Left lung (tissue), 4 donors: ENCODE measurements at regions not wholly inside any gene's neighbourhood (a gene's known extent, or its start where the extent isn't known, plus 50 kb on each side); places are given as distances from the start of the nearest gene placed in this dataset.

Source experiments
- ATAC-seq: fragments of 200-7000 bp; cut with Tn5 transposase; one replicate; pipeline ENCODE4 v1.9.1; 2020; ENCODE audit warnings: moderate library complexity
- DNase-seq, 4 donors: peaks; one replicate each; pipeline ENCODE4 v3.0.0-alpha.2; 2013 to 2020
- H3K27ac ChIP-seq, 2 donors: fragments of 200-600 bp; sonication (generic) in 1 of 2; one replicate each; pipeline versions ENCODE4 v1.5.0 to v1.8.0; 2020 to 2021
- H3K27me3 ChIP-seq, 2 donors: fragments of 200-600 bp; sonication (generic) in 1 of 2; one replicate each; pipeline versions ENCODE4 v1.5.0 to v1.8.0; 2020 to 2021
- H3K36me3 ChIP-seq, 2 donors: fragments of 200-600 bp; sonication (generic) in 1 of 2; one replicate each; pipeline versions ENCODE4 v1.5.0 to v1.8.0; 2020 to 2021
- H3K4me1 ChIP-seq, 2 donors: fragments of 200-600 bp; one replicate each; pipeline ENCODE4 v1.8.0; 2021
- H3K4me3 ChIP-seq, 2 donors: fragments of 200-600 bp; sonication (generic) in 1 of 2; one replicate each; pipeline versions ENCODE4 v1.5.0 to v1.8.0; 2020 to 2021; ENCODE audit warnings: mild to moderate bottlenecking in 1 of 2
- H3K9me3 ChIP-seq, 2 donors: fragments of 200-600 bp; sonication (generic) in 1 of 2; one replicate each; pipeline versions ENCODE4 v1.5.0 to v1.8.0; 2020 to 2021
- intact Hi-C, 2 donors: fragments of 100-400 bp; cut with DNase I; formaldehyde crosslinking; loops; one replicate each; pipeline versions ENCODE4 v1.11.2 to v1.14.2; 2022
- TF ChIP-seq, protein P1 (sequence below), 2 donors: fragments of 200-600 bp; sonication (generic) in 1 of 2; IDR thresholded peaks; one replicate each; pipeline versions ENCODE4 v1.5.0 to v1.8.0; 2021; ENCODE audit warnings: antibody characterized with exemption in 2 of 2
- donor health status: DM: no; HTN: yes; CAD: no.
- donor health status: DM: no; HTN: no; CAD: no.

DNA sequence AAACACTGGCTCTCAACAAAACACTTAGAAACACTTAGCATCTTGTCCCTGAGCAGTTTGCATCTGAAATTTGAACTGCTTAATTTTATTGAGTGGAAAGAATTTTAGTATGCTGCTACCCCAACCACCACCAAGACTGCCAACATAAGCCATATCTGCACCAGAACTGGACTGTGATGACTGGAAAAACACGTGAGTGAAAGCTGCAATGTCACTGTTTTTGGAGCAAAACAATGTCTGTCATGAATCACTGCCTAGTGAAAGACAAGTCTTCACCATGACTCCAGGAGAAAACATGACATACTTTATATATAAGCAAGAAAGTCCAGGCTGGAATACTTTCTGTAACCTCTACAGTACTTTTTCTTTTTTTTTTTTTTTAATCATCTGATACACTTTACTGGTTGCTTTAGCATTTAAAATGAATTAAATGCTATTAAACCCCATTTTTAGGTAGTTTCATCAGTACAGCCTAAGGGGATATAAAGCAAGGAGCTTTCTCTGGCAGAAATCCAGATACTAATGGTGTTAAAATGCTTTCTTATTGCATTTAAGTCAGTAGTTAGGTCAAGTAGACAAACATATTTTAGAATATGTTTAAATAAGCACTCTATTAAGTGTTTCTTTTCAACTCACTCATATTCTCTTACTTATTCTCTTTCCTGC is 2129.4 kb upstream of the PIK3C3 start:
- intact Hi-C loops = no loop called here
- TF ChIP-seq, protein P1, sequence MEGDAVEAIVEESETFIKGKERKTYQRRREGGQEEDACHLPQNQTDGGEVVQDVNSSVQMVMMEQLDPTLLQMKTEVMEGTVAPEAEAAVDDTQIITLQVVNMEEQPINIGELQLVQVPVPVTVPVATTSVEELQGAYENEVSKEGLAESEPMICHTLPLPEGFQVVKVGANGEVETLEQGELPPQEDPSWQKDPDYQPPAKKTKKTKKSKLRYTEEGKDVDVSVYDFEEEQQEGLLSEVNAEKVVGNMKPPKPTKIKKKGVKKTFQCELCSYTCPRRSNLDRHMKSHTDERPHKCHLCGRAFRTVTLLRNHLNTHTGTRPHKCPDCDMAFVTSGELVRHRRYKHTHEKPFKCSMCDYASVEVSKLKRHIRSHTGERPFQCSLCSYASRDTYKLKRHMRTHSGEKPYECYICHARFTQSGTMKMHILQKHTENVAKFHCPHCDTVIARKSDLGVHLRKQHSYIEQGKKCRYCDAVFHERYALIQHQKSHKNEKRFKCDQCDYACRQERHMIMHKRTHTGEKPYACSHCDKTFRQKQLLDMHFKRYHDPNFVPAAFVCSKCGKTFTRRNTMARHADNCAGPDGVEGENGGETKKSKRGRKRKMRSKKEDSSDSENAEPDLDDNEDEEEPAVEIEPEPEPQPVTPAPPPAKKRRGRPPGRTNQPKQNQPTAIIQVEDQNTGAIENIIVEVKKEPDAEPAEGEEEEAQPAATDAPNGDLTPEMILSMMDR (IDR thresholded peaks at IDR 0.05) = no peak

DNA sequence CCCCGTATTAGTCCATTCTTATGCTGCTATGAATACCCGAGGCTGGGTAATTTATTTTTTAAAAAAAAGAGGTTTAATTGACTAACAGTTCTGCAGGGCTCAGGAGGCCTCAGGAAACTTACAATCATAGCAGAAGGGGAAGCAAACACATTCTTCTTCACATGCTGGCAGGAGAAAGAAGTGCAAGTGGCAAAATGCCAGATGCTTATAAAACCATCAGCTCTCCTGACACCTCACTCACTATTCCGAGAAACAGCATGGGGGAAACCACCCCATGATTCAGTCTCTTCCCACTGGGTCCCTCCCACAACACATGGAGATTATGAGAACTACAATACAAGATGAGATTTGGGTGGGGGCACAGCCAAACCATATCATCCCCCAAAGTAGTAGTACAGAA is 2148.5 kb upstream of the PIK3C3 start:
- Histone ChIP-seq H3K27ac (no peak overlapping the region), H3K27me3 (no peaks in the 10 kb centered on the region), H3K9me3 (peaks cover 0 to 8% of the 10 kb centered on the region in 2 donors), H3K4me3 (no peak overlapping the region), H3K36me3 (no peaks in the 10 kb centered on the region), H3K4me1 (no peaks in the 10 kb centered on the region)
- DNase-seq (no peak), ATAC-seq (no peak)
- TF ChIP-seq, protein P1 (IDR thresholded peaks at IDR 0.05) = no peak
- intact Hi-C loops = no loop called here

More for the DNA sequence above, 2129.4 kb upstream of the PIK3C3 start:
- Histone ChIP-seq H3K27me3 (no peaks in the 10 kb centered on the region), H3K4me1 (no peaks in the 10 kb centered on the region), H3K36me3 (no peaks in the 10 kb centered on the region), H3K27ac (no peak overlapping the region), H3K4me3 (no peak overlapping the region), H3K9me3 (no peaks in the 10 kb centered on the region)
- ATAC-seq = no peak
- no peak for DNase-seq

DNA sequence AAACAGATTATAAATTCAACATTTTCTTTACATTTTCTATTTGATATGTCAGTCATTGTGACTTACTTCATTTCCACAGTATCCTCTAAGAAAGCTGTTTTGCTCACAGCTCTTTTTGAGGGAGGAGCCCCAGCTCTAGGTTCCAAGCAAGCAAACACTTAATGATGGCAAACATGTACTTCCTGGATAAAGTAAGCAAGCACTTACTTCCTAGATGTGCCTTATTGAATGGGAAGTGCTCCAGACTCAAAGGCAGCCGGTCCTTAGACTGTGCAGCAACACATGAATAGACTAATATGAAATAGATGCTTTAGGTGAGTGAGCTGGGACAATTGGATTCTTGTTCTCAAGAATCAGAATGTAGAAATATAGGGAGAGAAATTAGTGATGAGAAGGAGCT is 2149.8 kb upstream of the PIK3C3 start:
- no peaks in the 10 kb centered on the region for H3K36me3 ChIP-seq
- intact Hi-C loops = no loop called here

DNA sequence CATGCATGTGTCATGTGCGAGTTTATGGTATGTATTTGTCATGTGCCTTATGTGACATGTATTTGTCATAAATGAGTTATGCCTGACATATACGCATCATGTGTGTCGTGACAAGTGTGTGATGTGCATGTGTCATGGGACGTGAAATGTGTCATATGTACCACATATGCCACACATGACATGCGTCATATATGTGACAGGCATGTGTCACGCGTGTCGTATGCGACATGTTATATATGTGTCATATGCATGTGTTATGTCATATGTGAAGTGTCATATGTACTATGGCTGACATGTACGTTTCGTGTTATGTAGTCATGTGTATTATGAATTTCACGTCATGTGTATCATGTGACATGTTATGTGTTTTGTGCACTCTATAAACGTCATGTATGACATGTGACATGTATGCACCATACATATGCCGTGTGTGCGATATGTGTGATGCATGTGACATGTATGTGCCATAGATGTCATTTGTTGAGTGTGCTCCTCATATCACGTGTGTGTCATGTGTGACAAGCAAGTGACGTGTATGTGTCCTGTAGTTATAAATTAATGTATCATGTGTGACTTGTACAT is 2152.3 kb upstream of the PIK3C3 start:
- Histone ChIP-seq H3K4me1 (peaks cover 0 to 2% of the 10 kb centered on the region in 2 donors), H3K9me3 (peaks cover 0 to 4% of the 10 kb centered on the region in 2 donors), H3K27ac (no peak overlapping the region), H3K4me3 (no peak overlapping the region), H3K36me3 (no peaks in the 10 kb centered on the region), H3K27me3 (no peaks in the 10 kb centered on the region)
- intact Hi-C loops = no loop called here
- no peak for ATAC-seq
- DNase-seq = no peak
- TF ChIP-seq, protein P1 (IDR thresholded peaks at IDR 0.05) = no peak

More for the DNA sequence above, 2149.8 kb upstream of the PIK3C3 start:
- ATAC-seq = peak; percentile 87
- no peak overlapping the region for H3K4me3 ChIP-seq
- peaks cover 0 to 2% of the 10 kb centered on the region in 2 donors for H3K4me1 ChIP-seq
- peaks cover 0 to 7% of the 10 kb centered on the region in 2 donors for H3K9me3 ChIP-seq
- no peak for DNase-seq
- TF ChIP-seq, protein P1 (IDR thresholded peaks at IDR 0.05) = no peak
- no peaks in the 10 kb centered on the region for H3K27me3 ChIP-seq
- no peak overlapping the region for H3K27ac ChIP-seq

DNA sequence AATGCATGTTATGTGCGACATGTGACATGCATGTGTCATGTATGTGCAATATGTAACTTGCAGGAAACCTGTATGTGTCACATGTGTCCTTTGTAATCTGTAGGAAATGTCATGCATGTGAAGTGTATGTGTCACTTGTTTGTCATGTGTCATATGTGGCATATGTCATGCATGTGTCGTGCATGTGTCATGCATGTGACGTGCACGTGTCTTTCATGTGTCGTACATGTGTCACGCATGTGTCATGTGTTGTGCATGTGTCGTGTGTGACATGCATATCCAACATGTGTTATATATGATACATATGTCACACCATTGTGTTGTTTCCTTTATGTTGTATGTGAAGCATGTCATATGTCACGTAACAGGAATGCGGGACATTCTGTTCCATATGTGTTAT is 2153.2 kb upstream of the PIK3C3 start:
- DNase-seq = peak in 1 of 4 donors; percentile 19

More for the DNA sequence above, 2153.2 kb upstream of the PIK3C3 start:
- Histone ChIP-seq H3K36me3 (no peaks in the 10 kb centered on the region), H3K4me1 (peaks cover 0 to 2% of the 10 kb centered on the region in 2 donors), H3K27ac (no peak overlapping the region), H3K27me3 (no peaks in the 10 kb centered on the region), H3K4me3 (no peak overlapping the region), H3K9me3 (peaks cover 0 to 4% of the 10 kb centered on the region in 2 donors)
- no peak for ATAC-seq
- intact Hi-C loops = no loop called here
- TF ChIP-seq, protein P1 (IDR thresholded peaks at IDR 0.05) = no peak
